GM20431 (cell line): ENCODE measurements at regions not wholly inside any gene's neighbourhood (a gene's known extent, or its start where the extent isn't known, plus 50 kb on each side); places are given as distances from the start of the nearest gene placed in this dataset.

ENCODE experiments used
- in situ Hi-C: fragments of 300-500 bp; cut with MseI, MboI; formaldehyde crosslinking; loops from one replicate; pipeline ENCODE4 v1.15.0; 2020; ENCODE audit warnings: low sequenced_read_pairs; ENCODE audit not compliant: unreplicated experiment

DNA sequence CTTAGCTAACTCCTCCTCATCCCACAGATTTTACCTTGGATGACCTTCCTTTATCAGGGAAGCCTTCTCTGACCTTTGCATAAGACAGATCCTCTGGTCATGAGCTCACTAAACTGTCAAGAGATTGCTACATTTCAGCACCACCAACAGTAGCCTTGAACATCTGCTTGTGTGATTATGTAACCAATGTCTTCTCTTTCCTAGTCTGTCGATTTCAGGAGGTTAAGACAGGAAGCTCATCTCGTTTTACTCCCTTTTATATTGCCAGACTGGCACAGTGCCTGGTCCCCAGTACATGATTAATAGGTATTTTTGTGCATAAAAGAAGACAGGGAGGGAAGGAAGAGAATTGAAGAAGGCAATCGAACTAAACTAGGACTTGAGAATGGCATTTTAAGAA, 1697.7 kb downstream of the EFNB2 start:
- in situ Hi-C loops = no loop called here

DNA sequence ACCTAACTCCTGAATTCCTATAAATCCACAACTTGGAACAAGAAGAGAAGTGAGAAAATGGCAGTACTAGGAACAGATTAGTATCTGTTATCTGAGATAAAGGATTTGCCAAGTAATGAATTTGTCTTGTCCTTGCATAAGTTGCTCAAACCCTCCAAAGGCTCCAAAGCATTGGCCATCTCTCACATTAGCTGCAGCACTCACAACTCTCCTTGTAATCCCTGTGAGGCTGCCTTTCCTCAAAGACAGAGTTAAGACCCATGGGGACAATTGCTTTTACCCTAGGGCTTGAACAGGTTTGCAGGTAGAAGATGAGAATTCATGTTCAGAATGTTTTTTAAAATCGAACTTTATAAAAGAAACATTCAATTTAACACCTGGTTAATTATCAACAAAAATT, 1702.2 kb downstream of the EFNB2 start:
- in situ Hi-C loops = no loop called here

DNA sequence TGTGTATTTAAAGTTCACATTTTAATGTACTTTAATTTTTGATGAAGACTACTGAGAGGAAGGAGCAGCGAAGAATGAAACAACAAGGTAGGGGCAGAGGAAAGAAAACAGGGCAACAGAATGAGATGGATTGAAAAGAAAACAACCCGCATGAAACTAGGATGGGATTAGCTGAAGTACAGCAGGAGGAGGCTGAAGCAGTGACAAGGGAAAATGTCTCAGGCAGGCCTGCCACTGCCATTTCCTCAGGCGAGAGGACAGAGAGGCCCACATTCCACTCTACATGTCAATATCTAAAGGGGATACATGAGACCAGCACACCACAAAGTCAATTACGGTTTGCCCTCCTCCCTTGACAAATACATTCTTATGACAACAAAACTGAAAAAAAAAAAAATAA, 1703.2 kb downstream of the EFNB2 start:
- in situ Hi-C loops = no loop called here

DNA sequence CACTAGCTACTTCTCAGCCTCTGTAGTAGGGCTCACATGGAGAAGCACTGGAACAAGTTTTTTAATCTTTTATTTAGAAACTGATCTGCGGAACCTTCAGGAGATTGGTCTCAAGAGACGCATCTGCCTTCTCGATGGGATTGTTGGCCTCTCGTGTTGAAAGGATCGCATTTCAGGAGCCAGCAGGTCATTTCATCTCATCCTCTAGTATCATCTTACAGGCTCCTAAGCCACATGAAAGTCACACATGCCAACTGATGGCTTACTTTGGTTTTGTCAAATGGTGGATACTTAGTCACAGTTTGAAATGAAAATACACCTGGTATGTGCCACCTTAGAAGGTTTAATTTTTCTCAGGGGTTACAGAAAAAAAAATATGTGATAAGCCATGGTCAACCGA, 1703.6 kb downstream of the EFNB2 start:
- in situ Hi-C loops = no loop called here

DNA sequence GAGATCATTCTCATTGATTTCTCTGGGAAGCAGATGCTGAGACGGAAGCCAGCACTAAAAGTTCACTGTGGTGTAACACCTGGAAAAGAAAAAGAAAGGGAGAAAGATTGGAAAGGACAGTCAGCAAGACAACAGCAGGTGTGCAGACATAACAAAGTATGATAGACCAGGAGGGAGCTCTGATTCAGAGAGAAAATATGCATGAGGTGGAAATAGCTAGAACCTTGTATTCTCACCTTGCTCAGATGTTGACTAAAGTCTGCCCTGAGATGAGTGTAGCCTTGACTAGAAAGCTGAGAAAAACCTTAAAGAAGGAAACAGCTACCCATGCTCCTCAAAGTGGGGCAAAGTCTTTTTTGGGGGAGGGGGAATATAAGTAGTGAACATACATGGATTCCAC, 1711.8 kb downstream of the EFNB2 start:
- in situ Hi-C loops = no loop called here

DNA sequence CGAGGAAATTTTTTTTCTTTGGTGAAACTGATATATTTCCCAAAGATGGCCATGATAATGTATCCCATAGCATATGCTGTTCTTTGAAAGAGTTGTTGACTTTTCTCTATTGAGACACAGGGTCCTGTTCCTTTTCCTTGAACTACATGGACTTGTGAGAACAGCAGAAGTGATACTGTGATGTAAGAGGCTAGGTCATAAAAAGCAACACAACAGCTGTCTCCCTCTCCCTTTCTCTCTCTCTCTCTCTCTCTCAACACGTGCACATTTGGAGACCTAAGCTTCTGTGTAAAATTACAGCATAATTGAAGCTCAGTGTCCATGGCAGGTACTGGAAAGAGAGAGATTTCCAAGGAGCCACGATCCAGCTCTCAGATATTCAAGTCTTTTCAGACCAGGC, 1712.4 kb downstream of the EFNB2 start:
- in situ Hi-C loops = no loop called here

DNA sequence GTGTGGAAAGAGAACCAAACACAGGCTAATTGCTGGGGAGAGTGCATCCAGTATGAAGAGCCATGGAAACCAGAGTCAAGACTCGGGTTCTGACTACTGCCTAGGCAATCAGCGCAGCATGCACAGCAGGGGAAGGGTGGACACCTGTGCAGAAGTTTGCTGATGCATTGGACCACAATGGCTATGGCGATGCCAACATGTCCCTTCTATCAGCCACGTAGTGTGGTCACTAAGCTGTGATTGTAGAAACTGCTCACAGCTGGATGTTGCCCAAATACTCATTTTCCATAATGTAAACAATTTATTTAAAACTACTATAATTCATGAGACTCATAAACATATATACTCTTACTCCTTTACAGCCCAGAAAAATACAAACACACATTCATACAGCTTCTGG, 1718.2 kb downstream of the EFNB2 start:
- in situ Hi-C loops = no loop called here

DNA sequence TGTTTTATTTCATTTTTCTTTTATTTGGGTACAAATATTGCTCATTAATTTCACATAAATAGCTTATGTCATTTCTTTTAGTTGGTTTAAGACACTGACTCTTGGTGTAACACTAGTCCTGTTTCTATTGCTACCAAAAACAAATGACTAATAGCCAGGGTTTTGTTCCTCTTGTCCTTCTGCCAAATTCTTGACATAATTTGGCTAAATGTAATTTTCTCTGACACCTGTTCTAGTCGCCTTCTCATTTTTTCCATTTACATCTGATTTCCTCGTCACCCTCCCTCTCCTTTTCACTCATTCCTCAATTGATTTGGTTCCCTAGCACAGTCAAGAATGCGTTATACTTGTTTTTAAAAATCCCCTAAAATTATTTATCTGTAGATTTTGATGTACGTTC, 1718.7 kb downstream of the EFNB2 start:
- in situ Hi-C loops = no loop called here

DNA sequence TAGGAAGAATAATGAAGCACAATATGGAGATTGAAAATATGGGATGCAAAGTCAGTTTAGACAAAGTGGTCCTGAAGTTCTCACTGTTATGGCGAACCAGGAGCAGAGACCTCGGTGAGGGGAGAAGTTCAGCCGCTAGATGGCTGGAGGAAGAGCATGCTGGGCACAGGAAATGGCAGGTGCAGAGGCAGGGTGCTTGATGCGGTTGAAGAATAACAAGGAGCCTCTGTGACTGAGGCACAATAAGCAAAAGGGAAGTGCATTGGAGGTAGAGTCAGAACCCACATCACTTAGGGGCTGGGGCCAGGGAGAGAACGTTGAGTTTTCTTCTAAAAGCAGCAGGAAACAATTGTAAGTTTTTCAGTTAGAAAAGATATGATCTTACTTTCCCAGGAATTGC, 1725.2 kb downstream of the EFNB2 start:
- in situ Hi-C loops = no loop called here

DNA sequence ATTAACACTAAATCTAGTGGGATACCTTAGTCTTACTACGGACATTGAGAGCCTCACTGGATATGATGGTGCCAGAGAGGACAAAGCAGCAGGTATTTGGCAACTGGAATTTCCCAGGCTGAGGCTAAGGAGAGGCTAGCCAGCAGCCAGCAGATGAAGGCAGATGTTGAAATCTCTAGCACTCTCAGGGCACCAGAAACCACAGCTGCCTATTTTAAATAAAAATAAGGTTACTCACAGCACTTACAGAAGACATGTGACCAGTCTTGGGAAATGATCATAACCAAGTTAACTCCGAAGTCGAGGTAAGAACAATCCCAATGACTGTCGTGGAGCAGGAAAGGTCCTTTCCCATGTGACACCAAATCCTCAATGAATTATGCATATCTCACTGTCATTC, 1726.0 kb downstream of the EFNB2 start:
- in situ Hi-C loops = no loop called here

DNA sequence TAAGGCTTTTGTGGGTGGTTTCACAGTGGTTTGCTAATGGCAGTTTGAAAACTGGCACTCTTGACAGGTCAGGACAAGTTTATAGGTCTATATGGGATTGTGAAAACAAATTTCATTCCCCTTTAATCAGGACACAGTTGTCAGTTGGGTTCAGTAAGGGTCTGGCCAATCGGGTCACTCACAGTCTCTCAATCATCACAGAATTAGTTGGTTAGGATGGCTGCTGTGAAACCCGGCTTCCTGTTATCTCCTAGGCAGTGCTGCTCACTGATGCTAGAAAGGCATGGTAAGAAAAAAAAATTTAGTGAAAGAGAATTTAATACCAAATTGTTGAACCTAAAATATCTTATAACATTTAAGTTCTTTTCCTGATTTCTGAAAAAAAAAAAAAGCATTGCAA, 1730.1 kb downstream of the EFNB2 start:
- in situ Hi-C loops = no loop called here

DNA sequence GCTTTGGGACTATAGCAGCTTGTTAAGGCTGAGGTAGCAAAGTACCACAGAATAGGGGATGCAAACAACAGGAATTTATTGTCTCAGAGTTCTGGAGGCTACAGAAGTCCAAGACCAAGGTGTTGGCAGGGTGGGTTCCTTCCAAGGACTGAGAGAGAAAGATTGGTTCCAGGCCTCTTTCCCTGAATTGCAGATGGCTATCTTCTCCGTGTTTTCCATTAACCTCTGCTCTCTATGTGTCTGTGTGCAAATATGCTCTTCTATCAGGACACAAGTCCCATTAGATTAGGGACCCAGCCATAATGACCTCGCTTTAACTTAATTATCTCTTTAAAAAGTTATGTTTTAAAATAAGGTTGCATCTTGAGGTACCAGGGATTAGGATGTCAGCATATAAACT, 1732.9 kb upstream of the SLC10A2 start:
- in situ Hi-C loops = no loop called here

DNA sequence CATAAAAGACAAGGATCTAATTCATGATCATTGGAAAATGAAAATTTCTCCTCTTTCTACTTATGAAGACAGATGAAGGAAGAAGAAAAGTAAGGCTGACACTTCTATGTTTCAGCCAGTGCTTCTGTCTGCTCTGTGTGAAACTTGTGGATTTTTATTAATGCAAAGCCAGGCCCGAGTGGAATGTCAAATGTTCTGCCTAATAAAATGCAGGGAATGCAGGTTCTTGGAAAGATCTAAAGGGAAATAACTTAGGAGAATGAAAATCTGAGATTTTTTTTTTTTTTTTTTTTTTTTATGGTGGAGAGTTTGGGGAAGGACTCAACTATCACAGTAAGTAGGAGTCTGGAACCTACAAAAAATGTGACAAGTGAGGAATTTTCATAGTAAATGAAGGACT, 1732.3 kb upstream of the SLC10A2 start:
- in situ Hi-C loops = no loop called here

DNA sequence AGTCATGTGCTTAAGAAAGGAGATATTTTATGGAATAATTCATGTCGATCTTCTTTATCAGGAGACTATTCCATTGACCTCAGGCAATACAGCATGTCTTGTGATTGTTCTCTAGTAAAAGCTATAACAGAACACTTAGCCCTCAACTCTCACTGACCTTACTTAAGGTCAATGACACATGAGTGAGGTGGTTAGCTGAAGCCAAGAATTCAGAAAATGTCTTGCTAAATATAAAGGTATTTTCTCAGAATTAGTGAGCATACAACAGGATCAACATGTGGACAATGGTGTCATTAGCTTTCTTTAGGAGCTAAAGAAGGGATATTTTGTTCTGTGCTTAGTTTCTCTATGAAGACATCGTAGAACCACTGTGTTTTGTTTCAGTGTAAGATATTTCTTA, 1730.4 kb upstream of the SLC10A2 start:
- in situ Hi-C loops = no loop called here

DNA sequence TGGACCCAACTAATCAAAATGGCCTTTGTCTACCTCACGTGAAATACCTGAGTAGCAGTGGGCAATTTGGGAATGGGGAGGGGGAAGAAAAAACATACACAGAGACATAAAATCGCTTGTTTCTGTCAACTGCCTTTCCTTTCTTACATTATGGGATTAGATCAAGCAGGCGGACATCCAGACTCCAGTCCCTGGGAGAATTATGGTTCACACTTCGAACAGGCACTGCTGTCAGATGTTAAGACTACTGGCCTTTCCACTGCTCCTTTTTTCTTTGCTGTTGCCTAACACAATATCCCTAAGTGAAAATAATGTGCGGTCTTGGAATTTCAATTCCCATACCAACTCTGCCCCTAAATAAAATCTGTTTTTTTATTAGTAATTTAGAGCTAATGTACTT, 1719.7 kb upstream of the SLC10A2 start:
- in situ Hi-C loops = no loop called here

DNA sequence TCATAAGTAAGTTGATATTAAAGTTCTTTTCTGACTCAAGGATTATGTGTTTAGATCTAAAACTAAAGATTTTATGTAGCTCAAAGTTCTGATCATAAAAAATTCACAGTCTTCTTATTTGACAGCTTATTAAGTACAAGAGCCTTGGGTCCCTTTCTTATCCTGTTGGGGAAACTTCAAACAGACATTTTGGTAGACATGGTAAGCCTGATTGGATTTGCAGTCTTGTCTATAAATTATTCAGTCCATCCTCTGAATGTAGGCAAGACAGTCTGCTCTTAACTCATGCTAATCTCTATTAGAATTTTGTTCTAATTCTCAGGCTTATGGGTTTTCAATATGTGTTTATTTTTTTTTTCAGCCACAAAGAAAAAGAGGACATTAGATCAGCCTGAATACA, 1718.7 kb upstream of the SLC10A2 start:
- in situ Hi-C loops = no loop called here

DNA sequence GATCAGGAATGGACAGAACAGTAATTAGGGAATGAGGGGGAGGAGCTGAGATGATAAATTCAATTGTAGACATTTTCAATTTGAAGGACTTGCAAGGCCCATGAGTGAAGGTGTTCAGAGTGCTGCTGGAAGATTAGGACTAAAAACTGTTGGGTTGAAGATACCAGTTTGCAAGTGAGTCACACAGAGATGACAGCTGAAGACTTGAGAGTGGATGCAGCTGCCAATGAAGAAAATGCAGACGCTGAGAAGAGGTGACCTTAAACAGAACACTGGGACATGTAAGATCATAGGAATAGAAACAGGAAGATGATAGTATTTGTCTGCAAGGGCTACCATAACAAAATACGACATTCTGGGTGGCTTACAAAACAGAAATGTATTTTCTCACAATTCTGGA, 1716.5 kb upstream of the SLC10A2 start:
- in situ Hi-C loops = no loop called here

DNA sequence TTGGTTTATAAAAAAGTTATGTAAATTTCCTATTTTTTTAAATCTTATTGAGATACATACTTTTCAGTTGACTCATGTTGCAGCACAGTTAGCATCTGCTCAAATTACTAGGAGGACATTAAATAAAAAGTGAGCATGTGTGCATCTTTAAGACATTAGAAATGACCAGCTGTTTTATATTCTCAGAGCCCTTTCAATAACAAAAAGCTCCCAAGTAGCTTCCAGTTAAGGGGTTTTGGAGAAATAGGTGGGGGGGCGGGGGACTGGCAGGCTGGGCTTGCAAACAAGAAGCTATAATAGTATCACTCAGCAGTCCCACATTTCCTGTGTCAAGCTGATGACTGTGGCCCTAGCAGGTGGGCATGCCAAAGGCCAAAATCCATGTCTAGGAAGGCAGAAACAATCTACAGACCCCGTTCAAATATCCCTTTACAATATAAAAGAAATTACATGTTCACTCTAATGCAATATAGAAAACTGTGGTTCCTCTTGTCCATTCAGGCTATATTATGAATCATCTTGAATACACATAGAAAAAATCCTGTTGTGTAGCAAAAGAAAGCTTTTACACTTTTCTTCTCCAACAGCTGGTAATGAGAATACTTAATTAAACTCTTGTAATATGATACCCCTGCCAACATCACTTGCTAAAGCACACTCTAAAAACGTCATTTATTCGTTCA, 1713.2 kb upstream of the SLC10A2 start:
- in situ Hi-C loops = no loop called here

DNA sequence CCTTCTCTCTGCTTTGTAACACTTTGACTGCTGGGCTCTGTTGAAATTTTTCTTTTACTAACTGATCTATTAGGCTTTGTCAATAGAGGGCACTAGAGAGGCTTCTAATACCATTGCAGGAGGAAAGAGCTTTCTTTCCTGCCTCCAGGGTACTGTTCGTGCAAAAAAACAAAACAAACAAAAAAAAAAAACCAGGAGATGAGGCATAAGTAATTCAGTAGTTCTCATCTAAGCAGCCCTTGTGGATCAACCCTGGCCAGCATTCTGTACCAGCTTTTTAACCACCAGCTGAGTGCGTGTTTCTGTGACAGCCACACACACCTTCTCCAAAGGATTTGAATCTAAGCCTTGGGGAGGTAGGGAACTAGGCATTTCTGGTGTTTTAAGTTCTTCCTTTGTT, 1707.6 kb upstream of the SLC10A2 start:
- in situ Hi-C loops = no loop called here

DNA sequence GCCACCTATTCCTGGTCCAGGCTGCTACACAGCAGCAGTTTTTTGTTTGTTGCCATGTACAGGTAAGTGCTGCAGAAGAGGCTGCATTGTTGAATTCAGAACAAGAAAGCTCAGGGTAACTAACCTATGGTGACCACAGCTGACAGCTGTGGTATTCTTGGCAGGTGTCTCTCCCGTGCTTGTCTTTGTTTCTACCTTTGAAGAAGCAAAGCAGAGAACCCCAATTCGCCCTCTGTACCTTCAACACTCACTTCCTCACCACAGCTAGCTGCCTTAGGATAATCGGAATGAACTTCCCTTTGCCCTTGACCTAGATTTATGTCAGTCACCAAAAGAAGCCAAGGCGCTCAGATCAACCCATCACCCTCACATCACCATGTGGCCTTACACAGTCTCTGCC, 1703.3 kb upstream of the SLC10A2 start:
- in situ Hi-C loops = no loop called here

DNA sequence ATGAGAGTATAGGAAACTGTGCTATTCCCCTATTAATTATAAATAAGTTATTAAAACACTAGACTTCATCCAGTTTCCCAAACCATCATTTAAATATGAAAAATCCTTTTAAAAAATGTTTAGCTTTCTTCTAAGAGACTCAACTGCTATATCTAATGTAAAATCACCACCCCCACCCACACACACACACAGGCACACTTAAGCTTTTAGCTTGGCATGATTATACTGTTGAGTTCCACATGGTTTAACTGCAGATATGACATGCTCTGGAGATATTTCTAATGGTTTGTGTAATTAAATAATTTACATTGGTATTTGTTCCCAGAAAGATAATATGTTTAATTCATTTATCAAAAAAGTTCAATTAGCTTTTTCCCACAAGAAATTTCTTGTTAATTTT, 1700.1 kb upstream of the SLC10A2 start:
- in situ Hi-C loops = no loop called here

DNA sequence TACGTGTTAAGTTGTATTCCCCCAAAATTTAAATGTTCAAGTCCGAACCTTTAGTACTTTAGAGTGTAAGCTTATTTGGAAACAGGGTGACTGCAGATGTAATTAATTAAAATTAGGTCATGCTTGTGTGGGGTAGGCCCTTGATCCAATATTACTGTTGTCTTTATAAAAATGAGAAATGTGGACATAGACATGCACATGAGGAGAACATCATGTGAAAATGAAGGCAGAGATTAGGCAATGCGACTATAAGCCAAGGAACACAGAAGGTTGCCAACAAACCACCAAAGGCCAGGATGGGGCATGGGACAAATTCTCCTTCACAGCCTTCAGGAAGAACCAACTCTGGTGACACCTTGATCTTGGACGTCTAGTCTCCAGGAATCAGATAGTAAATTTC, 1698.4 kb upstream of the SLC10A2 start:
- in situ Hi-C loops = no loop called here

DNA sequence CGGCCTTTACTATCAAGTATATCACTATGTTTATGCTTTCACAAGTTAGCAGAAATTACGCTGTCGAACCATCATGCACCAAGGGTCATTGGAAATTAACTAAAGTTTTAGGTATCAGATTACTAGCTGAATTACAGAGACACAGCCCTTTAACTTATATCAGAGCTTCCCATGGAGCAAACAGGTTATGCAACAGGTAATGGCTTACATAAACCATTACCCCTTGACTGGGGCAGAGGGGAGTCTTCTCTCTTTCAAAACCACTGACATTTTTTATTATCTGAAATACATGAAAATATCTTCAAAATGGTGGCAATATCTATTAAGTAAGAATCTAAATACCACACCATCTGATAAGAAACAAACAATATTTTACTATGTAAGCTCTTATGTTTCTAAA, 1692.9 kb upstream of the SLC10A2 start:
- in situ Hi-C loops = no loop called here
